ENCODE measurements at regions not wholly inside any gene's neighbourhood (a gene's known extent, or its start where the extent isn't known, plus 50 kb on each side); places are given as distances from the start of the nearest gene placed in this dataset.

GRCh38 chr6:104207635-104208034, 652.1 kb downstream of the HACE1 start:
- no peak for TF ChIP-seq EZH2 (IDR thresholded peaks at IDR 0.05; ENCODE audit: borderline replicate concordance, insufficient read depth, low read length, poor library complexity, severe bottlenecking)
- TF ChIP-seq EP300 (conservative IDR thresholded peaks at IDR 0.05; ENCODE audit: poor library complexity, severe bottlenecking) = no peak
- TF ChIP-seq, protein P1, sequence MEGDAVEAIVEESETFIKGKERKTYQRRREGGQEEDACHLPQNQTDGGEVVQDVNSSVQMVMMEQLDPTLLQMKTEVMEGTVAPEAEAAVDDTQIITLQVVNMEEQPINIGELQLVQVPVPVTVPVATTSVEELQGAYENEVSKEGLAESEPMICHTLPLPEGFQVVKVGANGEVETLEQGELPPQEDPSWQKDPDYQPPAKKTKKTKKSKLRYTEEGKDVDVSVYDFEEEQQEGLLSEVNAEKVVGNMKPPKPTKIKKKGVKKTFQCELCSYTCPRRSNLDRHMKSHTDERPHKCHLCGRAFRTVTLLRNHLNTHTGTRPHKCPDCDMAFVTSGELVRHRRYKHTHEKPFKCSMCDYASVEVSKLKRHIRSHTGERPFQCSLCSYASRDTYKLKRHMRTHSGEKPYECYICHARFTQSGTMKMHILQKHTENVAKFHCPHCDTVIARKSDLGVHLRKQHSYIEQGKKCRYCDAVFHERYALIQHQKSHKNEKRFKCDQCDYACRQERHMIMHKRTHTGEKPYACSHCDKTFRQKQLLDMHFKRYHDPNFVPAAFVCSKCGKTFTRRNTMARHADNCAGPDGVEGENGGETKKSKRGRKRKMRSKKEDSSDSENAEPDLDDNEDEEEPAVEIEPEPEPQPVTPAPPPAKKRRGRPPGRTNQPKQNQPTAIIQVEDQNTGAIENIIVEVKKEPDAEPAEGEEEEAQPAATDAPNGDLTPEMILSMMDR (IDR thresholded peaks at IDR 0.05; ENCODE audit: poor library complexity, severe bottlenecking) = no peak
- TF ChIP-seq MXI1 (conservative IDR thresholded peaks at IDR 0.05; ENCODE audit: poor library complexity, severe bottlenecking) = no peak
- TF ChIP-seq REST (IDR thresholded peaks at IDR 0.05; ENCODE audit: borderline replicate concordance) = no peak
- TF ChIP-seq POLR2AphosphoS5 (IDR thresholded peaks at IDR 0.05) = no peak
- TF ChIP-seq TAF1 (IDR thresholded peaks at IDR 0.05; ENCODE audit: low read depth) = no peak
- no peak for TF ChIP-seq RAD21 (conservative IDR thresholded peaks at IDR 0.05)
- no peak for TF ChIP-seq SMC3 (conservative IDR thresholded peaks at IDR 0.05; ENCODE audit: poor library complexity)
